ENCODE measurements at regions not wholly inside any gene's neighbourhood (a gene's known extent, or its start where the extent isn't known, plus 50 kb on each side); places are given as distances from the start of the nearest gene placed in this dataset.
"Not testable (repeated sequence)": the region's sequence is repeated elsewhere in the genome, so short reads cannot be mapped to it uniquely, and the experiment has no call there.

DNA sequence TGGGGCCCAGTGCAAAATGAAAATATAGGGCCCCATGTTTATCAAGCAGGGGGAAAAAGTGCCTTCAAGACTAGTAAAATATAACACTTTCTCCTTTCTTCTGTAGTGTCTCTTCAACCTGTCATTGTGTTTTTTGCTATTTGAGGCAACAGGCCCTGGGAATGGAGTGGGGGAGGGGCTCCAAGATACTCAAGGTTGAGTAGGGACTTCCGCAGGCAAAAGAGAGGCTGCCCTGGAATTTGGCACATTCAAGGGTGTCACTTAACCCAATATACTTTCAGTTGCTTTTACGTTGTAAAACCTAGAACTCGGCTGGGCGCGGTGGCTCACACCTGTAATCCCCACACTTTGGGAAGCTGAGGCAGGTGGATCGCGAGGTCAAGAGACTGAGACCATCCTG lies 154.9 kb downstream of the ALDH8A1 start:
- intact Hi-C loops (cut with DNase I, micrococcal nuclease), result no loop called here
- H3K4me1 ChIP-seq (ENCODE audit: low read depth), result no peaks in the 10 kb centered on the region
- H3K4me3 ChIP-seq, result no peak overlapping the region
- DNase-seq (no peak), ATAC-seq (no peak)
- TF ChIP-seq, protein P1, sequence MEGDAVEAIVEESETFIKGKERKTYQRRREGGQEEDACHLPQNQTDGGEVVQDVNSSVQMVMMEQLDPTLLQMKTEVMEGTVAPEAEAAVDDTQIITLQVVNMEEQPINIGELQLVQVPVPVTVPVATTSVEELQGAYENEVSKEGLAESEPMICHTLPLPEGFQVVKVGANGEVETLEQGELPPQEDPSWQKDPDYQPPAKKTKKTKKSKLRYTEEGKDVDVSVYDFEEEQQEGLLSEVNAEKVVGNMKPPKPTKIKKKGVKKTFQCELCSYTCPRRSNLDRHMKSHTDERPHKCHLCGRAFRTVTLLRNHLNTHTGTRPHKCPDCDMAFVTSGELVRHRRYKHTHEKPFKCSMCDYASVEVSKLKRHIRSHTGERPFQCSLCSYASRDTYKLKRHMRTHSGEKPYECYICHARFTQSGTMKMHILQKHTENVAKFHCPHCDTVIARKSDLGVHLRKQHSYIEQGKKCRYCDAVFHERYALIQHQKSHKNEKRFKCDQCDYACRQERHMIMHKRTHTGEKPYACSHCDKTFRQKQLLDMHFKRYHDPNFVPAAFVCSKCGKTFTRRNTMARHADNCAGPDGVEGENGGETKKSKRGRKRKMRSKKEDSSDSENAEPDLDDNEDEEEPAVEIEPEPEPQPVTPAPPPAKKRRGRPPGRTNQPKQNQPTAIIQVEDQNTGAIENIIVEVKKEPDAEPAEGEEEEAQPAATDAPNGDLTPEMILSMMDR (IDR thresholded peaks at IDR 0.05), result no peak
- H3K9me3 ChIP-seq, result peaks cover 11% of the 10 kb centered on the region
- H3K36me3 ChIP-seq (ENCODE audit: low read depth), result no peaks in the 10 kb centered on the region

DNA sequence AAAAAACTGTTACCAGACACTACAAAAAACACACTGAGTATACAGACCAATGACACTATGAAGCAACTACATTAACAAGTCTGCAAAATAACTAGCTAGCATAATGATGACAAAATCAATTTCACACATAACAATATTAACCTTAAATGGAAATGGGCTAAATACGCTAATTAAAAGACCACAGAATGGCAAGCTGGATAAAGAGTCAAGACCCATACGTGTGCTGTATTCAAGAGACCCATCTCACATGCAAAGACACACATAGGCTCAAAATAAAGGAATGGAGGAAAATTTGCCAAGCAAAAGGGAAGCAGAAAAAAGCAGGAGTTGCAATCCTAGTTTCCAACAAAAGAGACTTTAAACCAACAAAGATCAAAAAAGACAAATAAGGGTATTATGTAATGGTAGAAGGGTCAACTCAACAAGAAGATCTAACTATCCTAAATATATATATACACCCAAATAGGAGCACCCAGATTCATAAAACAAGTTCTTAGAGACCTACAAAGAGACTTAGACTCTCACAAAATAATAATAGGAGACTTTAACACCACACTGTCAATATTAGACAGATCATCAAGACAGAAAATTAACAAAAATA lies 158.6 kb downstream of the ALDH8A1 start:
- intact Hi-C loops (cut with DNase I, micrococcal nuclease); H3K4me1 ChIP-seq (ENCODE audit: low read depth); DNase-seq; ATAC-seq; H3K36me3 ChIP-seq (ENCODE audit: low read depth); H3K4me3 ChIP-seq: not testable (repeated sequence)
- peaks cover 11% of the 10 kb centered on the region for H3K9me3 ChIP-seq

DNA sequence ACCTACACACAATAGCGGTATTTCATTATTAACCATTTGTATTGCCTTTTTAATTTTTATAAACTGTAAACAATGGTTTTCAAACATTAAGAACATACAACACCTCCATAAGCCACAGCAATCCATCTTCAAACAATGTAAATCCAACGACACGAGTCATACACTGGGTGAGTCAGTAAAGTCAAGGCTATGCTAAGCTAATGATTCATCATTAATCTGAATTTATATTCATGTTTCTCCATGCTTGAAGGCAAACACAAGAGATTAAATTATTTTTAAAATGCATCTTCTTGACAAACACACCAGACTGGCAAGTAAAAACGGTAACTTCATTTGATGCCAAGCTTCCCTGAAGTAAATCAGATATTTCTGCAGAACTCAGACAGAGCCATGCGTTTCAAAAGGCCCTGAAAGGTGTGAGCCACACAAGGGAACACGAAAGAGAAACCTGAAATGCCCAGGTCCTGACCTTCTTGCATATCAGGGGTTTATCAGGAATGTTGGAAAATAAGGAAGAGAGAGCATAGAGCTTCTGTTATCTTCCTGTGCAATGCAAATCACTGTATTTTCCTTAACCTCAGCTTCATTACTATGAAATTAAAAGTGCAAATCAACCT lies 162.5 kb downstream of the ALDH8A1 start:
- Histone ChIP-seq H3K4me3 (no peak overlapping the region), H3K9me3 (peaks cover 11% of the 10 kb centered on the region), H3K4me1 (ENCODE audit: low read depth) (no peaks in the 10 kb centered on the region), H3K36me3 (ENCODE audit: low read depth) (no peaks in the 10 kb centered on the region)
- DNase-seq (no peak), ATAC-seq (no peak)
- intact Hi-C loops (cut with DNase I, micrococcal nuclease), result no loop called here
- TF ChIP-seq, protein P1 (IDR thresholded peaks at IDR 0.05), result no peak

DNA sequence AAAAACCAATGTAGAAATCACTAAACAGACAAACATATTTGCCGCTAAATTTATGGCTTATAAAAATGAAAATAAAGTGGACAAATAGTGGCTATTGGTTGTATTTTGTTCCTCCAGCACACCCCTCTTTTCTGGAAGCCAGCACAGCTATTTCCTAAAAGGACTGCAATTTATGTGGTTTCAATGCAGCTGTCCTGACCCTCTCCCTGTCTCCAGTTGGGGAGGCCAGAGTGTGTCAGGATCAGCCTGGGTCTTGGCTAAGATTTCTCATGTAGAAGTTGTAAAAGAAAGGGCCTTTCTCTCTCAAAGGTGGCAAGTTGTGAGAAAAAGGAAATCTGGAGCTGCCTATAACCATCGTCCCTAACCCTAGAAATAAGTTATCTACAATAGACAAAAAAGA lies 165.6 kb downstream of the ALDH8A1 start:
- DNase-seq (no peak), ATAC-seq (no peak)
- Histone ChIP-seq H3K4me3 (no peak overlapping the region), H3K4me1 (ENCODE audit: low read depth) (no peaks in the 10 kb centered on the region), H3K36me3 (ENCODE audit: low read depth) (no peaks in the 10 kb centered on the region), H3K9me3 (no peaks in the 10 kb centered on the region)
- TF ChIP-seq, protein P1 (IDR thresholded peaks at IDR 0.05), result no peak
- intact Hi-C loops (cut with DNase I, micrococcal nuclease), result no loop called here

DNA sequence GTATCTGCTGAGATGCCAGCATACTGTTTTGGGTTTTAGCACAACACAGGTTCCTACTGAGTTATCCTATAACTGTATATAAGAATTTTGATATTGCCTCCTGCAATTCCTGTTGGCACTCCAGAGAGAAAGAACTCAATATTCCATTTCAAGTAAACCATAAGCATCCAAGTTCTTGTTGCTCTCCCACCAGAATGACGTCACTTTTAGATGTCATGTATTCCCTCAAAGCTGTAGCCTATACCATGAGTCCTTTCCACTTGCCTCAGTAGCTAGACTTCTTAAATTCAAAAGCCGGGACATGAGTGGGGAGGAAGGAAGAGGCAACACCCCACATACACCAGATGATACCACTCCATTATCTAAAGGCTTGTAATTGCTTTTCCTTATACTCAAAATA lies 171.5 kb downstream of the ALDH8A1 start:
- no peaks in the 10 kb centered on the region for H3K4me1 ChIP-seq (ENCODE audit: low read depth)
- H3K4me3 ChIP-seq, result no peak overlapping the region
- ATAC-seq (no peak), DNase-seq (no peak)
- H3K36me3 ChIP-seq (ENCODE audit: low read depth), result no peaks in the 10 kb centered on the region
- H3K9me3 ChIP-seq, result no peaks in the 10 kb centered on the region
- TF ChIP-seq, protein P1 (IDR thresholded peaks at IDR 0.05), result no peak
- intact Hi-C loops (cut with DNase I, micrococcal nuclease), result no loop called here

DNA sequence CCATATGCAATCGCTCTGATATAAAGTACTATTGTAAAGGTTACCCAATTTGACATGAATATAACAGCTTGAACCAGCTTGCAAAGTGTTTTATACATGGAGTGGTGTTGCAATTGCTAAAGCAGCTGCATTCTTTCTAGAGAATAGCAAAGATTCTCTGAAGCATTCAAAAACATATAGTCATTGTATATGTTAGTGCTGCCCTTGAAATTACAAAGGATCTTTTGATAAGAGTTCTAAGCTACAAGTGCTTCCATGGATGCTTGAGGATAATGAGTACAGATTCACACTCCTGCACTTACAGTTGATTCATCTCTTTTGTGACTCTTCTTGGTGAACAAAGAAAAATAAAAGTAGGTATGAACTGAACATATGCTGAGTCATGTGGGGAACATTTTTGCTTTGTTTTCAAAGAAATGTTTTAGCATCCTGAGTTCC lies 175.7 kb downstream of the ALDH8A1 start:
- DNase-seq (no peak), ATAC-seq (no peak)
- TF ChIP-seq, protein P1 (IDR thresholded peaks at IDR 0.05), result no peak
- intact Hi-C loops (cut with DNase I, micrococcal nuclease), result no loop called here
- Histone ChIP-seq H3K9me3 (no peaks in the 10 kb centered on the region), H3K4me3 (no peak overlapping the region), H3K4me1 (ENCODE audit: low read depth) (no peaks in the 10 kb centered on the region), H3K36me3 (ENCODE audit: low read depth) (no peaks in the 10 kb centered on the region)

All from mucosa of descending colon (tissue), 3 donors.